Adrenal gland (tissue), 5 donors: ENCODE measurements at regions not wholly inside any gene's neighbourhood (a gene's known extent, or its start where the extent isn't known, plus 50 kb on each side); places are given as distances from the start of the nearest gene placed in this dataset.

ENCODE experiments used
- CTCF ChIP-seq, 6 experiments: fragments of 450-650 bp in 4 of 6; fragments of 200-600 bp in 2 of 6; sonication (generic) in 1 of 6; IDR thresholded peaks; 1 replicate in 5 of 6; 2 replicates in 1 of 6; pipeline versions ENCODE4 v1.5.1 to v1.8.0; 2016 to 2021; ENCODE audit warnings: antibody characterized with exemption in 6 of 6, mild to moderate bottlenecking in 2 of 6, moderate library complexity in 1 of 6
- POLR2A ChIP-seq, 2 donors: fragments of 450-650 bp; IDR thresholded peaks; one replicate each; pipeline ENCODE4 v1.6.1; 2017; ENCODE audit warnings: antibody characterized with exemption in 2 of 2, mild to moderate bottlenecking in 2 of 2, moderate library complexity in 1 of 2
- donor health status: DM: no; HTN: no; CAD: no.

GRCh38 chr14:39731912-39732311, 299.7 kb upstream of the FBXO33 start:
- no peak for TF ChIP-seq CTCF (IDR thresholded peaks at IDR 0.05)
- TF ChIP-seq POLR2A (IDR thresholded peaks at IDR 0.05) = no peak
